GM18873 (cell line): ENCODE measurements at regions not wholly inside any gene's neighbourhood (a gene's known extent, or its start where the extent isn't known, plus 50 kb on each side); places are given as distances from the start of the nearest gene placed in this dataset.

Experiments used
- ATAC-seq: cut with Tn5 transposase; IDR thresholded peaks from one replicate; pipeline ENCODE4 v1.9.1; 2021; ENCODE audit warnings: mild to moderate bottlenecking, moderate library complexity, moderate number of reproducible peaks; ENCODE audit not compliant: unreplicated experiment, low FRiP score

GRCh38 chr2:150639383-150639782 is 151.9 kb upstream of the RND3 start:
- no peak for ATAC-seq

- ATAC-seq, result no peak
Measured at GRCh38 chr2:150631236-150631821, 143.9 kb upstream of the RND3 start.

- ATAC-seq, result no peak
Measured at GRCh38 chr2:150630587-150631235, 143.2 kb upstream of the RND3 start.

GRCh38 chr2:150627526-150627925 is 140.1 kb upstream of the RND3 start:
- ATAC-seq, result no peak

GRCh38 chr2:150626934-150627411 is 139.5 kb upstream of the RND3 start:
- no peak for ATAC-seq

GRCh38 chr2:150625741-150626140 is 138.3 kb upstream of the RND3 start:
- no peak for ATAC-seq

GRCh38 chr2:150625303-150625702 is 137.8 kb upstream of the RND3 start:
- no peak for ATAC-seq

- ATAC-seq, result no peak
Measured at GRCh38 chr2:150624001-150624401, 136.5 kb upstream of the RND3 start.

- ATAC-seq, result no peak
Measured at GRCh38 chr2:150621526-150622213, 134.2 kb upstream of the RND3 start.

- no peak for ATAC-seq
Measured at GRCh38 chr2:150620855-150621254, 133.4 kb upstream of the RND3 start.

- ATAC-seq, result no peak
Measured at GRCh38 chr2:150620416-150620815, 132.9 kb upstream of the RND3 start.

- ATAC-seq, result no peak
Measured at GRCh38 chr2:150619607-150620330, 132.3 kb upstream of the RND3 start.

GRCh38 chr2:150618245-150618895 is 130.9 kb upstream of the RND3 start:
- ATAC-seq, result no peak

- no peak for ATAC-seq
Measured at GRCh38 chr2:150617351-150617978, 130.0 kb upstream of the RND3 start.

- no peak for ATAC-seq
Measured at GRCh38 chr2:150612957-150613710, 125.7 kb upstream of the RND3 start.

GRCh38 chr2:150610670-150611279 is 123.3 kb upstream of the RND3 start:
- ATAC-seq, result no peak

GRCh38 chr2:150609831-150610582 is 122.5 kb upstream of the RND3 start:
- no peak for ATAC-seq

GRCh38 chr2:150608341-150608740 is 120.9 kb upstream of the RND3 start:
- ATAC-seq, result no peak
